ENCODE measurements at regions not wholly inside any gene's neighbourhood (a gene's known extent, or its start where the extent isn't known, plus 50 kb on each side); places are given as distances from the start of the nearest gene placed in this dataset.

DNA sequence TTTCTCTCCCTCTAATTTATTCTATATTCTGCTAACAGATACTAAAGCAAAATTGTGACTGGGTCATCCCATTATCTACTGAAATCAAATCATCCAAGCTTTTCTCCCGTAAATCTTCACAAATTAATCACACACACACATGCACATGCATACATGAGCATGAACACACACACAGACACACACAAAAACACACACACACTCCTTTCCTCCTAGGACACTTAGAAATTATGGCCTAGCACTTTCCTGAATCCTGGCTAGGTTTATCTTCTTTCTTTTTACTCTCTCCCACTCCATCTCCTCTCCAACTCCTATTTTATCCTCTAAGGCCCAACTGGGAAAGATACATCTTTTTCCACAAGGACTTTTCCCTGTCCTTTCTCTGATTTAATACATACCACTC, 255.6 kb upstream of the G2E3 start:
- TF ChIP-seq POLR2A (IDR thresholded peaks at IDR 0.05) (no peak), CTCF (IDR thresholded peaks at IDR 0.05) (no peak)
- H3K4me3 ChIP-seq (ENCODE audit: low read depth, poor library complexity, severe bottlenecking): no peak overlapping the region
- 88 to 92% methylated on average over 1 of the region's 1 CpG for WGBS, 2 donors
- intact Hi-C loops (cut with DNase I; ENCODE audit: low total_unique reads): no loop called here
- no peak for DNase-seq (ENCODE audit: low spot score in 2 of 2)

- no peak for TF ChIP-seq CTCF (IDR thresholded peaks at IDR 0.05)
- TF ChIP-seq POLR2A (IDR thresholded peaks at IDR 0.05): no peak
- intact Hi-C loops (cut with DNase I; ENCODE audit: low total_unique reads): no loop called here
- H3K4me3 ChIP-seq (ENCODE audit: low read depth, poor library complexity, severe bottlenecking): no peak overlapping the region
- WGBS, 2 donors: 61 to 78% methylated on average over 1 of the region's 1 CpG
- no peak for DNase-seq (ENCODE audit: low spot score in 2 of 2)
These were observed 253.6 kb upstream of the G2E3 start for GRCh38 chr14:30305346-30305745.

- 51 to 55% methylated on average over 2 of the region's 2 CpGs for WGBS, 2 donors
These were observed 249.6 kb upstream of the G2E3 start for GRCh38 chr14:30309405-30309804.

GRCh38 chr14:30312214-30312613, 246.7 kb upstream of the G2E3 start:
- WGBS, 2 donors: 86 to 97% methylated on average over 1 of the region's 1 CpG
- TF ChIP-seq CTCF (IDR thresholded peaks at IDR 0.05) (no peak), POLR2A (IDR thresholded peaks at IDR 0.05) (no peak)
- no peak for DNase-seq (ENCODE audit: low spot score in 2 of 2)
- intact Hi-C loops (cut with DNase I; ENCODE audit: low total_unique reads): no loop called here
- H3K4me3 ChIP-seq (ENCODE audit: low read depth, poor library complexity, severe bottlenecking): no peak overlapping the region

More at GRCh38 chr14:30309405-30309804, 249.6 kb upstream of the G2E3 start:
- intact Hi-C loops (cut with DNase I; ENCODE audit: low total_unique reads): no loop called here
- TF ChIP-seq POLR2A (IDR thresholded peaks at IDR 0.05): no peak
- TF ChIP-seq CTCF (IDR thresholded peaks at IDR 0.05): no peak
- no peak for DNase-seq (ENCODE audit: low spot score in 2 of 2)
- H3K4me3 ChIP-seq (ENCODE audit: low read depth, poor library complexity, severe bottlenecking): no peak overlapping the region

DNA sequence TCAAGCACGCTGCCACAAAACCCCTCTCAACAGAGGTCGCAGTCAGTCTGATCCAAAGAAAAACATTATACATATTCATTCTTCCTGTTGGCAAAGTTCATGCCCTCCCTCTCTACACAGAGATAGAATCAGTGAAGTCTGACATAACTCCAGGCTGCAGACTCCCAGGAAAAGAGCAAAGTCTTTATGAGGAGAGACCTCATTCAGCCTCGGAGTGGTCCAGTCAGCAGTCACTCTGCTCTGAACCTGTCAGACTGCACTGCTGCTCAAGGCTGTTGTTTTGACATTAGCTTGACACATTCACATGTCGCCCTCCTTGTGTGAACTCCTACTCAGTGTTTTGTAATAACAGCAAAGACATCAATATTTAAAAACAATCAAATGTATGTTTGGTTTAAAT, 241.2 kb upstream of the G2E3 start:
- DNase-seq (ENCODE audit: low spot score in 2 of 2): no peak
- TF ChIP-seq CTCF (IDR thresholded peaks at IDR 0.05) (no peak), POLR2A (IDR thresholded peaks at IDR 0.05) (no peak)
- H3K4me3 ChIP-seq (ENCODE audit: low read depth, poor library complexity, severe bottlenecking): no peak overlapping the region
- intact Hi-C loops (cut with DNase I; ENCODE audit: low total_unique reads): no loop called here
- 70 to 78% methylated on average over 4 of the region's 4 CpGs for WGBS, 2 donors

DNA sequence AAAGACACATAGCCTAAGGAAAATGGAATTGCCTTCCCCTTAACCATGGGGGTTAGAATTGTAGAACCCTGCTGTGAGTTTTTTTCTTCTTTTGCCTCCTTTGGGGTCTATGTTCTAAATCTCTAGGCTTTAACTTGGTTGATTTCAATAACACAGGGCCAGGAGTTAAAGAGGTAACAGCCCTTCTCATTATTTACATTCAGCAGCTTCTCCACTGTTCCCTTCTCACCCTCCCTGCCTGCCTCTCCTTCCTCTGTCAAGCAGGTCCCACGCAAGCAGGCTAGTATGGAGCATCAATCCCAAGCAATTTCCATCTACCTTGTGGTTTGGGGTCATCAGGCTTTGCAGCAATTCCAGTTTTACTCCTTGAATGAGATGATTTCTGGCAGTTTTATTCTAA, 236.1 kb upstream of the G2E3 start:
- no peak overlapping the region for H3K4me3 ChIP-seq (ENCODE audit: low read depth, poor library complexity, severe bottlenecking)
- 46 to 71% methylated on average over 1 of the region's 1 CpG for WGBS, 2 donors
- intact Hi-C loops (cut with DNase I; ENCODE audit: low total_unique reads): no loop called here
- no peak for TF ChIP-seq CTCF (IDR thresholded peaks at IDR 0.05)
- TF ChIP-seq POLR2A (IDR thresholded peaks at IDR 0.05): no peak
- DNase-seq (ENCODE audit: low spot score in 2 of 2): no peak

Measured in lower leg skin (tissue), 4 donors.